ENCODE measurements at regions not wholly inside any gene's neighbourhood (a gene's known extent, or its start where the extent isn't known, plus 50 kb on each side); places are given as distances from the start of the nearest gene placed in this dataset.
"Not testable (repeated sequence)": the region's sequence is repeated elsewhere in the genome, so short reads cannot be mapped to it uniquely, and the experiment has no call there.

DNA sequence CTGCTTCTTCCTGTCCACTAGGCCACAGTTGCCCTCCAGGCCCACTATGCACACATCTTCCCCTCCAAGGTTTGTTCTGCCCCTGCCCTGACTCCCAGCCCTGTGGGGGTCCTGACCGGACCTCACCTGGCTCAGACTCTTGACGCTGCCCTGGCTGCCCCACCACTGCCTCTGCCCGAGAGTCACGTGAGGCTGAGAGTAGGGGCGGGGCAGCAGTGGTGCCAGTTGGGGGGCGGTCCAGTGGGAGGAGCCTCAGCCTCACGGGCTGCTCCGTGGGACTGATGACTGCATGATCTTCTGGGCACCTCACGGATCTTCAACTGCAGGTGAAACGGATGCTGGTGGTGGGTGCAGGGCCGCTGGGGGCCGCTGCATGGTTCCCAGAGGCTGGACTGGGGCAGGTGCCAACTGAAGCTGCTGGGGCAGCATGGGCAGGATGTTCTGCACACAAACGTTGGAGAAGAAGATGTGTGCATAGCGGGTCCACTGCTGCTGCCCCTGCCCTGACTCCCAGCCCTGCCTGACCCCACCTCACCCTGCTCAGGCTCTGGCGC is 77.6 kb downstream of the HHIPL2 start:
- not testable (repeated sequence) for DNase-seq (ENCODE audit: extremely low read depth, low read depth)

DNA sequence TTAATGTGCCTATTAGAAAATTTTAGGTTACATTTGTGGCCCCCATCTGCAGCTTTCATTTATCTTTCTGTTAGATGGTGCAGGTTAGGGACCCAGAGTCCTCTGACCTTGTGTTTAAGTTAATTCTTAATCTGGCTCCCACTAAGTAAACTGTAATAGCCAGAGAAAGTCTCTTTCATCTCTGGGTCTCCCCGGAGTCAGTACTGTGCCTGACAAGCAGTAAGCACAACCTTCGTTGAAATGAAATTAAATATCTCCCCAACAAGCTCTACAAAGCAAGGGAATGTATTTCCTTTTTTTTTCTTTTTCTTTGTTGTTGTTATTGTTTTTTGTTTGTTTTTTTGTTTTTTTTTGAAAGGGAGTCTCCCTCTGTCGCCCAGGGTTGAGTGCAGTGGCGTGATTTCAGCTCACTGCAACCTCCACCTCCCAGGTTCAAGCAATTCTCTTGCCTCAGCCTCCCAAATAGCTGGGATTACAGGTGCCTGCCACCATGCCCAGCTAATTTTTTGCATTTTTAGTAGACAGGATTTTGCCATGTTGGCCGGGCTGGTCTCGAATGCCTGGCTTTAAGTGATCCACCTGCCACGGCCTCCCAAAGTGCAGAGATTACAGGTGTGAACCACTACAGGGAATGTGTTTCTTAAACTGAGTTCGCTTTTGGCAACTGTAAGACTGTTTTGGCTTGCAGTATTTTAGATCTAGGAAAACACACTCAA is 81.6 kb downstream of the HHIPL2 start:
- no peak for DNase-seq (ENCODE audit: extremely low read depth, low read depth)

DNA sequence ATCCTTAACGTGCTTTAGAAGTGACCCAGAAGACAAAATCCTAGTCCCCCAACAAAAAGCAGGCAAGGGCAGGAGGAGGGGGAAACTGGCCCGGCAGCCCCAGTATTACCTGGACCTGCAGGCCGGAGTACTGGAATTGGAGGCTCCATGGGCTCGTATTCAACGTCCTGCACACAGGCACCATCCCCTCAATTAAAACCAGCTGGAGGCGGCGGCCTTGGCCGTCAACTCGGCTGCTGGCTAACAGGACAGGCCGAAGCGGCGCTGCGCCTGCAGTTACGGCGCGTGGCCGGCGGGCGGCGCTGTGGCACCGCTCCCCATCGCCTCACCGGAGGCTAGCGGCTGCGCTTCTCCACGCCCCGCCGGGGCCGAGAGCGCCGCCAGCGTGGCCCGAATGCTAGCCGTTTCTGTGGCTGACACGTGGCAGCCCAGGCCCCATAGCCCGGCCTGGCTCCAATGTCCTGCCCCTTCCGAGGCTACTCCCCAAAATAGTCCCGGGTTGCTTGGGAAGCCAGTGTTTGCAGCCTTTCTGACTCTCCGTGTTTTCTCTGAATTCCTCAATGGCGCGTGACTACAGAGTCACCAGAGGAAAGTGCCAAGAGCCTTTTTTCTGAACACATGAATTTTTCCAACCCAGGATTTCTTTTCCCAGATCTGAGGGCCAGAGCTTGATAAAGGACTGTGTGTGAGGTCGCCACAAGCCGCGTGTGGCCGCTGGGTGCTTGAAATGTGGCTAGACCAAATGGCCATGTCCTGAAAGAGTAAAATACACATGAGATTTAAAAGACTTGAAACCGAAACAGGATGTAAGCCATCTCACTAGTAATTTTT is 82.5 kb downstream of the HHIPL2 start:
- DNase-seq (ENCODE audit: extremely low read depth, low read depth), result peak; percentile 94

DNA sequence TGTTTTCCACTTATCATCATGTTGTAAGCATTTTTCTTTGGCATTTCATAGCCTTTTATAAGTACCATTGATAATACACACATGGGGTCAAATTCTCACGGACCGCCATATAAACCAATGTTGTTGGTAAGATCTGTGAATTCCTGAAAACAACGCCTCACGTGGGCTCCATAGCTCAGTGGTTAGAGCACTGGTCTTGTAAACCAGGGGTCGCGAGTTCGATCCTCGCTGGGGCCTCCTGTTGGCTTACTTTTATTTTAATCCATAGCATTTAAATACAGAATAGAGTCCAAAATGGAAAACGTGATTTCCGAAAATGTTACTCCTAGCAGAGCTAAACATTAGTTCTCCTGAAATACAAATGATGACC is 83.1 kb downstream of the HHIPL2 start:
- peak; percentile 77 for DNase-seq (ENCODE audit: extremely low read depth, low read depth)

DNA sequence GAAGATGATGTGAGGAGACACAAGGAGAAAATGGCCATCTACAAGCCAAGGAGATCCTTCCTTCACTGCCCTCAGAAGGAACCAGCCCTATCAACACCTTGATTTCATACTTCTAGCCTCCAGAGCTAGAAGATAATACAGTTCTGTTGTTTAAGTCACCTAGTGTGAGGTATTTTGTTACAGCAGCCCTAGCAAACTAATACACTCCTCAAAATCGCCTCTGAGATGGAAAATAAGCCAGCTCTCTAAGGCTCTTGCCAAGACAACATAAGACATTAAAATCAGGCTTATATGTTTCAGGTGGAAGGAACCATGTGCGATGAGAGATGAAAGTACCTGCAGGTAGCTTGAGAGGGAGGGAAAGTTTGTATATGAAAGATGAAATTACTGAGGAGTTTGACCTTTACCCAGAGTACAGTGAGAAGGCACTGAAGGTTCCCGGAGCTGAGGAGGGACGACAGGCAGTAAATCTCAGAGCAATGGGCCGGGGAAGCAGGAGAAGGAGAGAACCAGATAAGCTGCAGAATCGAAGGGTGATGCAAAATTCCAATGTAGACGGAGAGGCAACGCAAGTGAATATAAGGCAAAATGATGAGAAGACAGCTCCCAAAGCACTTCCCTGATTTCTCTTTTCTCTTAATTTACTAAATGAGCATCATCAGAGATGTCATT is 84.7 kb downstream of the HHIPL2 start:
- no peak for DNase-seq (ENCODE audit: extremely low read depth, low read depth)

DNA sequence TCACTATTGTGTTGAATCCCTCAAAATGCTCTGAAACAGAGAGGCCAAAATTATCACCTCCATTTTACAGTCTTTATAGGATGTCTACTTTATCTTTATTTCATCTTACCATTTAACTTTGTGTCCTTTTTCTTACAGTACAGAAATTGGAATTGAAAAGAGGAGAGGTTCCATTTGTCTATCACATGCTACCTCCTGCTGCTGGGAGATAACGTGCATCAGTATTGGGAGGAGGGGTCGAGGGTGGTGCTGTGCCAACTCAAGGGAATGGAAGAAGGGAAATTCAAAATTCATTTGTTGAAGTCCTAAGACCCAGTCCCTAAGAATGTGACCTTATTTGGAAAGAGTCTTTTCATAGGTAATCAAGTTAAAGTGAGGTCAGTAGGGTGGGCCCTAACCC is 85.3 kb downstream of the HHIPL2 start:
- no peak for DNase-seq (ENCODE audit: extremely low read depth, low read depth)

DNA sequence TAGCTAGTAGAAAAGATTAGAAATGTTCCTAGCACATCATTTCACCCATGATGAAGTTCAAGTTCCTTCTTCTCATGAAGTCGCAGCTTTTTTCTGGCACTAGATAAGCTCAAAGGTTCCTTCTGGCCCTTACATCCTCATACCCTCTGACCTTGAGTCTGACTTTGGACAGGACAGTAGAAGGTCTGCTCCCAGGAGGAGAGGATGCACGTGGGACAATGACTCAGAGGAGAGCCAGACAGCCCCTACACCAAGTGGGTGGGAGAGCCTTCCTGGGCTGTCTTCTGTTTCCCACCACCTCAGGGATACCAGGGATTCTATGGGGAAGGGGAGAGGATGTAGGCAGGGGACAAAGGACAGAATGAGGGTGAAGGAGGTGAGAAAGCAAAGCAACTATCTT is 86.0 kb downstream of the HHIPL2 start:
- no peak for DNase-seq (ENCODE audit: extremely low read depth, low read depth)

DNA sequence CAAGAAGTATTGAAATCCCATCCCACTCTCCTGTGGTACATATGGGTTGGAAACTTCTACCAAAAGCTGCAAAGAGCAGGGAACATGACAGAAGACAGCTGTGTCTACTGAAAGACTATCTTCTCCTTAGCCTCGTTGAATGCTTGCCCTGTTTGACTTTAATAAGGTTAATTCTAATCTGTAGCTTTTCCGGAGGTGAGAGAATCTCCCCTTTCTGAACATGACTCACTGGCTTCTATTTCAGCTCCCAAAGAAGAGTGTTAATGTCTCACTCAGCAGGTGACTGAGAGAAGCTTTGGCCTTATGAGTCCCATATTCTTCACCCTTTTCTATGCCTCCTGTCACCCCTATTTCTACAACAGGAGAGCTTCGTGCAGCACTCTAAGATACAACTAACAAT is 88.3 kb downstream of the HHIPL2 start:
- DNase-seq (ENCODE audit: extremely low read depth, low read depth), result no peak

DNA sequence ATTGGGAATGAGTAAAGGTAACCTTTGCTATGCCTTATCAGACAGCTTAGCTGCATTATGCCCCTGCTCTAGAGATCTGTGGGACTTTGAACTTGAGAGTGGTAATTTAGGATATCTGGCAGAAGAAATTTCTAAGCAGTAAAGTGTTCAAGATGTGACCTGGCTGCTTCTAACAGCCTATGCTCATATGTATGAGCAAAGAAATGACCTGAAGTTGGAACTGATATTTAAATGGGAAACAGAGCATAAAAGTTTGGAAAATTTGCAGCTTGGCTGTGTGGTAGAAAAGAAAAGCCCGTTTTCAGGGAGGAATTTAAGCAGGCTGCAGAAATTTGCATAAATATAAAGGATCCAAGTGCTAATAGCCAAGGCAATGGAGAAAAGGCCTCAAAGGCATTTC is 90.4 kb downstream of the HHIPL2 start:
- no peak for DNase-seq (ENCODE audit: extremely low read depth, low read depth)

DNA sequence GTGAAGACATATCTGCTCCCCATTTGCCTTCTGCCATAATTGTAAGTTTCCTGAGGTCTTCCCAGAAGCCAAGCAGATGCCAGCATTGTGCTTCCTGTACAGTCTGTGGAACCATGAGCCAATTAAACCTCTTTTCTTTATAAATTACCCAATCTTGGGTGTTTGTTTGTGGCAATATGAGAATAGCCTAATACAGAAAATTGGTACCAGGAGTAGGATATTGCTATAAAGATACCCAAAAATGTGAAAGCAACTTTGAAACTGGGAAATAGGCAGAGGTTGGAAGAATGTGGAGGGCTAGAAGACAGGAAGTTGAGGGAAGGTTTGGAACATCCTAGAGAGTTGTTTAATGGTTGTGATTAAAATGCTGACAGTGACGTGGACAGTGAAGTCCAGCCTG is 90.8 kb downstream of the HHIPL2 start:
- no peak for DNase-seq (ENCODE audit: extremely low read depth, low read depth)

DNA sequence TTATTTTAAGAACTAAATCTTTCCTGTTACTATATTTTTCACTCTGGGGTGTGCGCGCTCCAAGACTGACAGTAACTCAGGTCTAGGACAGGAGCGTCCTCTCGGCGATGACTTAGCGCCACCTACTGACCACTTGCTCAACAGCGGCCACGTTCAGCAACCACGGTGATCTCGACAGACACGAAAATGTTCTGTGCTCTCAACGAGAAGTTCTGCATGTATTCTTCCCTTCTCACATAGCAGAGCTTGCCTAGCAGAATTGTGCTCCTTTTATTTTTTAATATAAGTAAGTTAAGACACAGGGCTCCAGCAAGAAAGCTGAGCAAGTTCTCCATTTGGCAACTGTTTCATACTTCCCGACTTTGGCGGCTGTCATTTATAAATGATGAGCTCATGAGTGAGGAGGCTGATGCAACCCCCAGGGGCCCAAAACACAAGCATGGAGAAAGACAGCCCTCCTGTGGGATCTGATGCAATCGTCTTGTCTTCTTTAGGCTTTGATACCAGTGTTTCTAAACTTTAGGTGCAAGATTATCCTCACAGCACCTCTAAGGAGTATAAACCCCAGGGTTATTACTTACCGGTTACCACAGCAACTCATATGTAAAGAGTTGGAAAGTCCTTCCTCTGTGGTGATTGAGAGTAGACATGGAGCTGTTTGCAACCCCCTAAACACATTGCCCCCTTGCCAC is 92.6 kb downstream of the HHIPL2 start:
- DNase-seq (ENCODE audit: extremely low read depth, low read depth), result peak; percentile 86

DNA sequence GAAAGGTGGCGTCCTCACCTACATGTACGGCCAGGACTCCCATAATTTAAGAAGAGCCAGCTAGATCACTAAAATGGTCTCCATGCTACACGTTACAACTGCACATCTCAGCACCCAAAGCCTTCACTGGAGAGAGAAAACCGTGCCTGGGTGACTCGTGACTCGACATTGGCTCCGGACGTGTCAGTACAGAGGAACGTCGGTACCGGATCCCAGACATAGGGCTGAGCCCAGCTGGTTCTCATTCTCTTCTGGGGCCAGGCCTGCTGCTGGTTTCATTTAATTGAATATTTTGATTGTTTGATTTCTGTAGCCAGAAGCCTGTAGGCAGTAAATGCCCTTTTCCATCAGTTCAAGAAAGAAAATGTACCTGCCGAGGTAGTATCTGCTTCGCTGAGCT is 93.1 kb downstream of the HHIPL2 start:
- DNase-seq (ENCODE audit: extremely low read depth, low read depth), result no peak

DNA sequence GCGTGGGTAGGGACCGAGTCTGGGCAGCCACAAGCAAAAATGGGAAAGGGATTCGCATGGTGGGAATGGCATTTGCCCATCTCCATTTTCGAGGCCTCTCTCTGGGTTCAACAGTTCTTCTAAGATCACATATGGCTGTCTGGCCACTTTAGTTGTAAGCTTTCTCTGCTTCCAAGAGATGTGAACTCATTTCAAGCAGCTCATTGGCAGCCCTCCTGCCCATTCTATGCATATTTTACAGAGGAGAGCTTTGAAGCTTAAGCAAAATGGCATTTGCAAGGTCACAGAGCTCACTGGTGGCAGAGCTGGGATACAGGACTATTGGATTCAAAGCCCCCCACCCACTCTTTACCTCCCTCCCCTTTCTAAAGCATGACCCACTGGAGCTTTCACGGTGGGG is 93.7 kb downstream of the HHIPL2 start:
- no peak for DNase-seq (ENCODE audit: extremely low read depth, low read depth)

DNA sequence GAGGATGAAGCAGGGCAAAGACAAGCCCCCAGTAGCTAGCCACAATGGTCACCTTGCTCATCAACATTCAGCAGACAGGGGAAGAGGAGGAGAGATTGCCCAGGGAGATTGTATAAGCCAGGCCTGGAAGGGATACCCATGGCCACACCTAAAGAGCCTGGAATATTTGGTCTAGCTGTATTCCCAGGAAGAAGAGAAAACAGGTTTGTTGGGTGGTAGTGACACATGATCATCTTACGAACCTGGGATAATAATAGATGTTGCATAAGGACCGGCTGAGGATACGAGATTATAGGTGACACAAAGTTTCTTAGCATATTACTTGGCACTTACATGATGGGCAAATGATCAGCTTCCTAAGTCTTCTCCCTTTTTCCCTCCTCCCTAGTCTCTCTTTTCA is 95.9 kb downstream of the HHIPL2 start:
- DNase-seq (ENCODE audit: extremely low read depth, low read depth), result no peak

DNA sequence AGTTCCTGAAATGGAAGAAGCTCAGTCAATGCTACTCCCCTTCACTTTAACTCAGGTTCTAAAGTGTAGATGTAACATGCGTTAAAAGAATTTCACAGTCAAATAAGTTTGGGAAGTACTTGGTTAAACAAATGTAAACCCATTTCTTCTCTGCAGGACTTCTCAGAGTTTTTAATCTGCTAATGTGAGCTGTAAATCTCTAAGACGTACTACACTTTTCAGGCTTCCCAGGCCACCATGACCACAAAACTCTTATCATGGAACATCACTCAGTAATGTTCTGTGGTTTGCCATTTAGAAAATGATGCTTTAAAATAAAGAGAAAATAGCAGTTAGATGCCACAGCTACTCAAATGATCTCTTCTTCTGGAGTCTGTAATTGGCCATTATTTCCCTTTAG is 104.3 kb downstream of the HHIPL2 start:
- DNase-seq (ENCODE audit: extremely low read depth, low read depth), result no peak

DNA sequence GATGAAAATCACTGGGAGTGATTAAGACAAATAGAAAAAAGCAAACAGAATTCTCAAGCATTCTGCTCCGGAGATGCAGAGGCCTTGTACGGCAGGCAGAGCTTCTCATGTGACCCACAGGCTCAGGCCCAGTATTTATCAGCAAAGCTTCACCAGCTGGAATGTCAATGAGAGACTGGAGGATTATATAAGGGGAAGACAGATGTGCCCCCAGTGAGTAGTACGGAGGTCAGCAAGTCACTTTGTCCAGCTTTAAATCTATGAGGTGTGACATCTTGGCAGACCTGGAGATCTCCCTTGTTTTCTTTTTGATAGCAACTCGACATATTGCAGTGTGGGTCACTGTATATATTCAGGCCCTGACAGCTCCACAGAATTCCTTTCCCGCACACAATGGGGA is 106.8 kb downstream of the HHIPL2 start:
- DNase-seq (ENCODE audit: extremely low read depth, low read depth), result no peak

DNA sequence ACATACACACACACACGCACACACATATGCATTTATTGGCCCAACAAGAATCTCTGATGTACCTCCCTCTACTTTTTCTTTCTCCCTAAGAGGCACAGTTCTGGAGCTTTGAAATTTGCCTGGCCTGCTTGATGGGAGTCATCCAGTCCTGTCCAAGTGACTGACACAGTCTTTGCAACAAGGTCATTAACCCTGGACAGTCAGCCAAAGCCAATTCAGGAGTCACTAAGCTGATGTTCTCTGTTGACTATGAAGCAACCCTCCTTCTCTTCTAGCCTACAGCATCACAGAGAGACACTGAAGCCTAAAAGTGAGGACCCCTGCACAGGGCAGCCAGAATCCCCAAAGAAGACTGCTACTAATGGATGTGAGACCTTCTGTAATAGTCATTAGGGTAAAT is 123.1 kb downstream of the HHIPL2 start:
- no peak for DNase-seq (ENCODE audit: extremely low read depth, low read depth)

DNA sequence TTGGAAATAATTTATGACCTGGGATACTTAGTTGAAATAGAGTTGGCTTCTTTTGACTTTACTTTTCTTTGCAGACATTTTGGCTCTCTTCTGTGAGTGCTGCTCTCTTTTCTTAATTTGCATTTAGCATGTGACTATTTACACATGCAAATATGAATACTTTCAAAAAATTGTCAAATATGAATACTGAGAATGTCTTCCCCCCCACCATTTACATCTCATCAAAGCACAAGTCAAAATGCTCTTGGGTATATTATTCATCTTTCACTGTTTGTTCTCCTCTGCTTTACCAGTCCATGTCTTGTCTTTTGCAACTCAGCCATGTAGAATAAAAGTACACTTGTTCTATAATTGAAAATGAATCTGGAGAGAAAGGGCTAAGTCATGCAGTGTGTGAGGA is 126.5 kb downstream of the HHIPL2 start:
- no peak for DNase-seq (ENCODE audit: extremely low read depth, low read depth)

DNA sequence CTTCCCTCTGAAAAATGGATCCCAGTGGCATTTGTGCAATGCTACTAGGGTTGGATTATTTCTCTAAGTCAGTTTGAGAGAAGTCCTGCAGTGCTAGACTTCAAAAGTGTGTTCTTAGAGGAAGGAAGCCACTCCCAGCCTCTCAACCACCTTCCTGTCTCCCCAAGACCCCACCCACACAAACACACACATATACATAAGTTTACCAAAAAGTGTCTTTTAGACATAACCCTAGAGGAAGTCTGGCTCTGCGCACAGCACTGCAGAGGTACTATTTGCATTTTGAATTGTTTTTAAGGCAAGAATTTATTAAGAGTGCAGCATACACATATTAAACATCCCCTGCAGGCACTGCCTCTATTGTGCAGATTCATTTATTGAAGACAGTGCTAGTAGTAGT is 127.3 kb downstream of the HHIPL2 start:
- no peak for DNase-seq (ENCODE audit: extremely low read depth, low read depth)

DNA sequence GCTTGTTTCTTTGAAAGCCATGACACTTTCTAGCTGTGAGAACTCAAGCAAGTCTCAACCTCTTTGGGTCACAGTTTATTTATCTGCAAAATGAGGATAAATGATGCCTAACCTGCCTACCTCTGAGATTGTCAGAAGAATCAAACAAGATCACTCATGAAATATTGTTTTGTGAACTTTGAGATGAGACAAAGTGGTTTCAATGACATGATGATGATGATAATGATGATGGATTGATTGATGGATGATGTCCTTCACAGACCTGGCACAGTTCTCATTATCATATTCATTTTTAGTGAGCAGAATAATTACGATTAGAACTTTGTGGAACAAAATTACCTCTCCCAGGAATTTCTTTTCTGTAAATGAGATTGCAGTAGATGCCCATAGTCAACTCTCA is 129.2 kb downstream of the HHIPL2 start:
- no peak for DNase-seq (ENCODE audit: extremely low read depth, low read depth)

DNA sequence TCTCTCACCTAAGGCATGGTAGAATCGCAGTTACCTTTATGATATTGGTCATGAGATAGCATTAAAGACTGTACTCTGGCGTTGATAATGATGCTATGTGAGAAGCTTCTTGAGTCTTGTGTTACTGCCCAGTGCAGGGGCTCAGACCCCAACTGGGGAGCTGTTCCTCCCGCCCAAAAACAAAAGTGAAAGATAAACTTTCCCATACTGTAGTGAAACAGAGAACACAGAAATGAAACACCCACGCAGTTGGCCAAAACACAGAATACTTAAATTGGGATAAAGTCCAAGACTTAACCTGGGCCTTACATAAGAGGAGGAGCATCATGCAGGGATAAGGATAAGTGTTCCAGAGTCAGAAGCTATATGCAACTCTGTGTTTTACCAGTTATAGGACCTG is 130.6 kb downstream of the HHIPL2 start:
- no peak for DNase-seq (ENCODE audit: extremely low read depth, low read depth)

Measured in NCI-H460 (cell line).